GM19035 (cell line): ENCODE measurements at regions not wholly inside any gene's neighbourhood (a gene's known extent, or its start where the extent isn't known, plus 50 kb on each side); places are given as distances from the start of the nearest gene placed in this dataset.
"Not testable (repeated sequence)": the region's sequence is repeated elsewhere in the genome, so short reads cannot be mapped to it uniquely, and the experiment has no call there.

Source experiments
- ATAC-seq: cut with Tn5 transposase; IDR thresholded peaks from one replicate; pipeline ENCODE4 v1.9.1; 2021; ENCODE audit not compliant: unreplicated experiment

GRCh38 chr2:87196720-87197388 is 175.2 kb upstream of the PLGLB1 start:
- not testable (repeated sequence) for ATAC-seq

DNA sequence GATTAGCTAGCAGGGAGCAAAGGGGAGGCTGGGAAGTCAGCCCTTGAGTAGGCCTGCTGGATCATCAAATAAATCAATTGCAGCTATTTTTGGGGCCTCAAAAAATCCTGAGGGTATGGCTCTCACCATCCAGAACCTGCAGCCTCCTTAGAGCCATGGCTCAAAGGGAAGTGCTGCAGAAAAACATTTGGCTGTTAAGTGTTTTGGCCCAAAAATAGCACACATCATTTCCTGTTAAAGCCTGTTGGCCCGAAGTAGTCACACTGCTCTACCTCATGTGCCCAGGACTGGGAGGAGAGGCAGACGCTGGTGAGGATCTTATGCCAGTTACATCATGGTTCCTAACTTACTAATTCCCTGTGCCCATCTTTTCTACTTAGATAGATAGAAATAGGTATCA is 176.8 kb upstream of the PLGLB1 start:
- not testable (repeated sequence) for ATAC-seq

- ATAC-seq = not testable (repeated sequence)
These were observed 177.6 kb upstream of the PLGLB1 start for GRCh38 chr2:87199228-87199627.

DNA sequence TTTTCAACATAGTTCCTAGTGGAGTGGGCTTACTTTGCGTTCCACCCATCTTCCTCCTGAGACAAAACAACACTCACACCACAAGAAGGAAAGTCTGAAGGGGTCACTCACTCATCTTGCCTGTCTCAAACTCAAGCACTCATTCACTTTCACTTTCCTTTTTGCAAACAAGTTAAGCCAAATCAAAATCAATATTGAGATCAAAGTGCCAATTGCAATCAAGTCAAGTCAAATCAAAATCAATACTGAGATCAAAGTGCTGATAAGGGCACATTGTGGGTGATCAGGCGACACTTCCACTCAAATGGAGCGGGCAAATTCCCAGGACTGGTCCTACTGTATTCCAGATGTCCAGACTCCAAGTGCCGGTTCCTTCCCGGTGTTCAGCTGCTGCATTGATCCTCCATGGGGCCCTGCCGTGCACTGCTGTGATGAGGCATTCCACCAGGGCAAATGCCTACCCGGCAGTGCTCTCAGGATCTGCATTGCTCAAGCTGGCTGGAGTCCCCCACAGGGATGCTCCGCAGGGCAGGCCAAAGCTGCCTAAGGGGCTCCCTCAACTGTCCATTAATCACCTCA is 183.0 kb upstream of the PLGLB1 start:
- ATAC-seq = not testable (repeated sequence)

DNA sequence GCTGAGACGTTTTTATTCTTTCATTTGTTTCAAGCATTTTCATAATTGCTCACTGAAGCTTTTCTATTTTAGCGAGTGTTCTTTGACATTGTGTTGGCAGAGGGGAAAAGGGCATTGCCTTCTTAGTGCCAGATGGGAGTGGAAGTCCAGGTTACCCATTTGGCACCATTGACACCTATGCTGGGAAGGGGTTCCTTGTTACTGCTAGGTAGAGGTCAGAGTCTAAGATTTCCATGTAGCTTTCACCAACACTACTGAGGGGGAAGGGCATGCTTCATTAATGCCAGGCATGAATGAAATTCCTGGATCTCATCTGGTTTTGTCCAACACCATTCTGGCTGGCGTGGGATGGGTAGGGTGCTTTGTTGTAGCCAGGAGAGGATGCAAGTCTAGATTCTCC is 191.3 kb upstream of the PLGLB1 start:
- ATAC-seq = not testable (repeated sequence)

DNA sequence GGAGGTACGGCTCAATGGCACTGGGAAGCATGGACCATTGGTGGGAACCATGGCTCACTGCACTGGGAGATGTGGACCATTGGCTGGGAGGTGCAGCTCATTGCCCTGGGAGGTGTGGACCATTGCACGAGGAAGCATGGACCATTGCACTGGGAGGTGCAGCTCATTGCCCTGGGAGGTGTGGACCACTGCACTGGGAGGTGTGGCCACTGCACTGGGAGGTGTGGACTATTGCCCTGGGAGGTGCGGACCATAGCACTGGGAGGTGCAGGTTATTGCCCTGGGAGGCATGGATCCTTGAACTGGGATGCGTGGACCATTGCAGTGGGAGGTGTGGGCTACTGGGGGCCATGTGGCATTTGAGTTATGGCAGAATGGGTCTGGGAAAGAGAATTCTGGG is 195.4 kb upstream of the PLGLB1 start:
- not testable (repeated sequence) for ATAC-seq

DNA sequence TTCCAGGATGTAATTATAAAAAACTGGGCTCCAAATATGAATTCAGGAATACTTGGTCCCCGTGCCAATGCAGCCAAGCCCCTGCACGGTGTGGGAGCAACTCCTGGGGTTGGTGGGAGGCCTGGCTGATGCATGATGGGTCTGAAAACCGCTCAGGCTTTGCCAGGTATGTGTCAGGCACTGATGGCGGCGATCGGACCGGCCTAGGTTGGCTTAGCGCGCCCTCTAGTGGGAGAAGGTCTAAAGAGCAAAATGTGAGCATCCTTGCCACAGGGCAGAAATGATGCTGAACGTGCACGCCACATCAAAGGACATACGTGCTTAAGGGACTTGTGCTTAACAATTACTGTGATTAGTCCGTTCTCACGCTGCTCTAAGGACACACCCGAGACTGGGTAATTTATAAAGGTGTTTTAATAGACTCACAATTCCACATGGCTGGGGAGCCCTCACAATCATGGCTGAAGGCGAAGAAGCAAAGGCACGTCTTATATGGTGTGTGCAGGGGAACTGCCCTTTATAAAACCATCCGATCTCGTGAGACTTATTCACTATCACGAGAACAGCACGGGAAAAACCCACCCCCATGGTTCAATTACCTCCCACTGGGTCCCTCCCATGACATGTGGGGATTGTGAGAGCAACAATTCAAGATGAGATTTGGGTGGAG is 196.2 kb upstream of the PLGLB1 start:
- not testable (repeated sequence) for ATAC-seq

GRCh38 chr2:87220651-87221050 is 199.0 kb upstream of the PLGLB1 start:
- not testable (repeated sequence) for ATAC-seq

DNA sequence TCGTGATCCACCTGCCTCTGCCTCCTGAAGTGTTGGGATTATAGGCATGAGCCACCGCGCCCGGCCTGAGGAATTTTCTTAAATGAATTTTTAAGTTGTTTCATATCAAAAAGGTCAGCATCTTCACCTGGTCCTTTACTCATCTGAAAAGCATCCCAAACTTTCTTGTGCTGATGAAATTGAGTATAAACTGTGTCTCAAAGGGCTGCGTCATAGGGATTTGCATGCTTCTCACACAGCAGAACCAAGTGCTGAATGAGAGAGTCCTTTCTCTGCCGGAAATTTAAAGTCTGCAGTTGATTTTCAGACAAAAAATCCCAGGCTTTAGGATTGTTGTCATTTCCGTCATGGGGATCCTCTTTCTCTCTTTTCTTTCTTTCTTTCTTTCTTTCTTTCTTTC is 200.5 kb upstream of the PLGLB1 start:
- ATAC-seq = not testable (repeated sequence)

GRCh38 chr2:87223873-87224272 is 202.2 kb upstream of the PLGLB1 start:
- ATAC-seq = not testable (repeated sequence)

DNA sequence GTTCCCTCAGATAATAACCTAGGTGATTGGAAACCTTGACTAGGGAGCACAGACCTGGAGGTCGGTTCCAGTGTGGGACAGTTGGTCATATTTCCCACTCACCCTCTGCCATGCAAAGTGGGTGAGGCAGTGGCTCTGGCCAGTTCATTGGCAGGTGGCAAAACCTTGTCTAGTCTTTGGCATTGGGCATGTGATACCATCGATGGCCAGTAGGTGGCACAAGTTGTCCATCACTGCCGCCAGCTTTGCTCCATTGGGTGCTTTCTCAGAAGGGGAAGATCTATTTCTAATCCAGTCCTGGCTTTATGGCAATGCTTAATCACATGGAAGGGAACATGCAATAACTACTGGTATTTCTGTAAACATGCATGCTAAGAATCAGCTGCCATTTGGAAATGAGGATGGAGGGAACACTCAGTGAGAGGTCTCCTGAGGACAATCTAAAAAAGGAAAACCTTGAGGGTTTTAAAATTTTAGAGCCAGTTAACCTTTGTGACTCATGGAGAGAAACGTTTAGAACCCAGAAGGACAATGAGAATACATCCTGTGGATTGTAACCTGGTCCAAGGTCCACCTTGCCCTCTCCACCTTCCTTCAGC is 207.5 kb upstream of the PLGLB1 start:
- ATAC-seq = peak; percentile 60

- ATAC-seq = not testable (repeated sequence)
These were observed 208.3 kb upstream of the PLGLB1 start for GRCh38 chr2:87229964-87230363.

DNA sequence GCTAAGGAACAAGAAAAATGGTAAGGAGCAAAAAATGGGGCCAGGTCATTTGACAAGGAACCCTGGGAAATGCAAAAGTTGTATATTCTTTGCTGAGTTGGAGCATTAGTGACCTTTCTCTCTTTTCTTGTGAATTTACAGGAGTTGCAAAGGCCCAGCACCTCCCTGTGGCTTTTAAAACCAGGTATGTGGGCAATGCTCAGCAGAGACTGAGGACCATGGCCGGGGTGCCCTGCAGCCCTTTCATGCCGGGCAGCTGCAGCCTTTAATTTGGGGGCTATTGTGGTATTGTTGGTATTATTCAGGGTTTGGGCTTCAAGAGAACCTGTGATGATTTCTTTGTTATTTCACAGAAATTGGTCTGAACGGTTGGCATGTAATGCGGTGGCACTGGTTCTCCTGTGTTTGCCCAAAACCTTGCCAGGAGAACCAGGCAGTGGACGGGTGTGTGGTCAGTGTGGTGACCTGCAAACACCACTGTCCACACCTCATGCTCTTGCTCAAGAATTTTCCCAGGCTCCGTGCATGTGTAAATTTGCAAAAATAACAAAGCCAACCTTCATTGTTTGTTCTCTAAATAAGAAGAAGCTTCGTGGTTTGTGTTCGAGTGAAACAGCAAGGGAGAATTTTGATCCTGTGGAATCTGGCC is 213.8 kb upstream of the PLGLB1 start:
- not testable (repeated sequence) for ATAC-seq

GRCh38 chr2:87237570-87238336 is 216.1 kb upstream of the PLGLB1 start:
- not testable (repeated sequence) for ATAC-seq

GRCh38 chr2:87239558-87240215 is 218.0 kb upstream of the PLGLB1 start:
- ATAC-seq = not testable (repeated sequence)

DNA sequence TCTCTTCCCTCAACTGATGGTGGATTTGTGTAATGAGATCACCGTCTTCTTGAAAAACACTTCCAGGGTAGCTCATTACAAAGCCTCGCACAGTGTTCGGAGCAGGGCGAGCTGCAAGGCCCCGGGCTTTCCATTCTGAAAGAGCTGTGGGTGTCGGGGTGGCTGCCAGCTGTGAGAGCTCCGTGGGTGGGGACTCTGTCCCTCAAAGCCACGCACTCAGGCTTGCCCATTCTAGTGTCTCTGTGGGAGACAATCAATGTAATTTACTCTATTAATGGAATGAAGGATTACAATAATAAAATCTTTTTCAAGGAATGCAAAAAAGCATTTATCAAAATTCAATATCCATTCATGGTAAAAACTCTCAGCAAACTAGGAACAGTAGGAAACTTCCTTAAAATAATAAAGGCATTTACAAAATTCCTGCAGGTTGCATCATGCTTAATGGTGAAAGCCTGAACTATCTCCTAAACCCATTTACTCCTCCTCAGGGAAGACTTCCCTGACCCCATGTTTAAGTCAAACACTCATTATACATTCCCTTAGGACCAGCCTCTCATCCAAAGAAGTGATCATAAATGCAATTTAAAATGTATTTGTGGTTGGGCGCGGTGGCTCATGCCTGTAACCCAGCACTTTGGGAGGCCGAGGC is 224.5 kb upstream of the PLGLB1 start:
- ATAC-seq = not testable (repeated sequence)

DNA sequence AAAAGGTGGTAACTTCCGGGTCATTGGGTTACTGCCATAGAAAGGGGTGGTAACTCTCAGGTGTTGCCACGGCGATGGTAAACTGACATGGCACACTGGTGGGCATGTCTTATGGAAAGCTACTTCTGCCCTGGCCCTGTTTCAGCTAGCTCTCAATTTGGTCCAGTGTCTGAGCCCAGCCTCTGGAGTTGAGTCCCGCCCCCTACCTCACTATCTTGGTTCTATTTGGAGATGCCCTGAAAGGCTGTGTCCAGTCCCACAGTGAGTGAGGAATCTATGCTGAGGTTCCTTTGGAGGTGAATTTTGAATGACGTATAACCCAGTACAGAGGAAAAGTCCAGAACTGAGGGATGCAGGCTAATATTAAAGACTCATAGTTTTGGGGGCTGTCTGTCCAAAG is 230.4 kb upstream of the PLGLB1 start:
- ATAC-seq = not testable (repeated sequence)

GRCh38 chr2:87254562-87254961 is 232.9 kb upstream of the PLGLB1 start:
- not testable (repeated sequence) for ATAC-seq

- ATAC-seq = not testable (repeated sequence)
These were observed 233.8 kb upstream of the PLGLB1 start for GRCh38 chr2:87255410-87255809.
